H1 (cell line): ENCODE measurements at regions not wholly inside any gene's neighbourhood (a gene's known extent, or its start where the extent isn't known, plus 50 kb on each side); places are given as distances from the start of the nearest gene placed in this dataset.

ENCODE experiments used
- CEBPB ChIP-seq: IDR thresholded peaks from 2 replicates; pipeline ENCODE4 v1.6.1; 2012; ENCODE audit warnings: low read depth, low read length
- CHD7 ChIP-seq: fragments of 300-600 bp; sonication (generic); IDR thresholded peaks from 2 replicates; pipeline ENCODE4 v1.7.1; 2012; ENCODE audit warnings: low read length, moderate library complexity, mild to moderate bottlenecking, inconsistent platforms; ENCODE audit not compliant: insufficient replicate concordance
- CTCF ChIP-seq, 3 experiments: IDR thresholded peaks; 1 replicate in 2 of 3; 2 replicates in 1 of 3; pipeline versions ENCODE4 v1.5.1 to v1.6.1; 2011; ENCODE audit warnings: low read length in 3 of 3, mild to moderate bottlenecking in 3 of 3, inconsistent platforms in 2 of 3, low read depth in 1 of 3, moderate library complexity in 1 of 3; ENCODE audit not compliant: insufficient read depth in 1 of 3; ENCODE audit errors: control extremely low read depth in 1 of 3
- POLR2A ChIP-seq, 2 experiments: IDR thresholded peaks; 1 replicate in 1 of 2; 2 replicates in 1 of 2; pipeline ENCODE4 v1.6.1; 2011; ENCODE audit warnings: low read depth in 2 of 2, low read length in 2 of 2, mild to moderate bottlenecking in 2 of 2; ENCODE audit errors: control extremely low read depth in 1 of 2
- RFX5 ChIP-seq: IDR thresholded peaks from 2 replicates; pipeline ENCODE4 v1.6.1; 2011; ENCODE audit warnings: low read depth, low read length, improper control_type of control experiment, borderline replicate concordance

GRCh38 chr11:130804306-130805076 lies 111.8 kb downstream of the SNX19 start (continued):
- TF ChIP-seq CHD7 (no peak), CTCF (IDR thresholded peaks at IDR 0.05; ENCODE audit: control extremely low read depth in 1 of 3, insufficient read depth in 1 of 3, low read depth in 1 of 3, low read length in 3 of 3) (no peak), POLR2A (IDR thresholded peaks at IDR 0.05; ENCODE audit: control extremely low read depth in 1 of 2, low read depth in 2 of 2, low read length in 2 of 2) (no peak), RFX5 (no peak), CEBPB (no peak)
- TF ChIP-seq, all 59 proteins: peak for 0
